K562 (cell line): ENCODE measurements at regions not wholly inside any gene's neighbourhood (a gene's known extent, or its start where the extent isn't known, plus 50 kb on each side); places are given as distances from the start of the nearest gene placed in this dataset.

ENCODE experiments used
- ATAC-seq: fragments of 200-7000 bp; cut with Tn5 transposase; 3 replicates; pipeline ENCODE4 v1.9.1; 2020; ENCODE audit warnings: moderate library complexity
- BruUV-seq: library from RNA; stranded (reverse); fragments of 400-500 nt; replicated peaks from 2 replicates; lab custom pipeline; 2021; lab: Mats Ljungman, UMichigan
- CTCF ChIA-PET: fragments of 300-600 bp; formaldehyde crosslinking; extraction: SDS; loops from one replicate; lab custom pipeline; 2021; ENCODE audit warnings: low intra/inter-chr PET ratio; lab: Yijun Ruan, JAX
- POLR2A ChIA-PET: fragments of 300-600, 350-650 bp; sonication (Branson Sonifier 250); formaldehyde crosslinking; extraction: SDS; loops from one replicate; lab custom pipeline; 2021; ENCODE audit warnings: antibody characterized with exemption, inconsistent platforms; lab: Yijun Ruan, JAX
- DNase-seq, 4 experiments: peaks; one replicate each; pipeline versions ENCODE4 v3.0.0 to v3.0.0-alpha.2; 2011 to 2018; ENCODE audit warnings: low spot score in 3 of 4, mixed read lengths in 3 of 4; ENCODE audit errors: extremely low read depth in 1 of 4
- FAIRE-seq: peaks from 2 replicates; lab custom pipeline; 2011; peaks lifted over from hg19 to GRCh38; lab: Jason Lieb, UNC
- H2AFZ ChIP-seq: 2 replicates; pipeline ENCODE4 v1.6.0; 2011; ENCODE audit warnings: low read depth, low read length, control low read depth, inconsistent platforms
- H3K27ac ChIP-seq: fragments of 200-600 bp; 3 replicates; pipeline ENCODE4 v1.8.0; 2011; ENCODE audit warnings: low read depth, mild to moderate bottlenecking, control low read depth, inconsistent platforms, low read length, moderate library complexity, mixed read lengths; ENCODE audit errors: extremely low read depth
- H3K27me3 ChIP-seq, 2 experiments: fragments of 300-600 bp in 1 of 2; 2 replicates in 1 of 2; 3 replicates in 1 of 2; pipeline versions ENCODE4 v1.6.0 to v1.8.0; 2011; ENCODE audit warnings: inconsistent platforms in 2 of 2, low read length in 2 of 2, mild to moderate bottlenecking in 1 of 2, mixed read lengths in 1 of 2, moderate library complexity in 1 of 2; ENCODE audit not compliant: control insufficient read depth in 2 of 2, insufficient read depth in 2 of 2
- H3K36me3 ChIP-seq: fragments of 300-600 bp; 3 replicates; pipeline ENCODE4 v1.8.0; 2011; ENCODE audit warnings: mild to moderate bottlenecking, low read length, inconsistent platforms; ENCODE audit not compliant: control insufficient read depth, insufficient read depth
- H3K4me1 ChIP-seq, 2 experiments: fragments of 200-600 bp in 1 of 2; replicated peaks in 1 of 2; 2 replicates in 1 of 2; 3 replicates in 1 of 2; pipeline versions ENCODE4 v1.5.1 to v1.8.0; 2011; ENCODE audit warnings: inconsistent platforms in 2 of 2, low read length in 2 of 2, mild to moderate bottlenecking in 1 of 2, mixed read lengths in 1 of 2, moderate library complexity in 1 of 2; ENCODE audit not compliant: control insufficient read depth in 2 of 2, insufficient read depth in 2 of 2
- H3K4me2 ChIP-seq: 2 replicates; pipeline ENCODE4 v1.6.1; 2011; ENCODE audit warnings: low read length, control low read depth, inconsistent platforms, mixed read lengths; ENCODE audit not compliant: insufficient read depth
- H3K4me3 ChIP-seq: fragments of 200-600 bp; sonication (generic), shearing (Covaris generic); 2 replicates; pipeline ENCODE4 v1.5.1; 2016; ENCODE audit warnings: control low read depth, inconsistent platforms
- H3K79me2 ChIP-seq: fragments of 200-600 bp; 3 replicates; pipeline ENCODE4 v1.8.0; 2011; ENCODE audit warnings: low read length, inconsistent platforms; ENCODE audit not compliant: control insufficient read depth, insufficient read depth
- H3K9ac ChIP-seq, 2 experiments: 2 replicates each; pipeline versions ENCODE4 v1.6.0 to v1.6.1; 2011; ENCODE audit warnings: low read depth in 2 of 2, low read length in 2 of 2, control low read depth in 1 of 2, inconsistent platforms in 1 of 2, mild to moderate bottlenecking in 1 of 2, mixed read lengths in 1 of 2; ENCODE audit not compliant: insufficient read depth in 1 of 2
- H3K9me1 ChIP-seq: one replicate; pipeline ENCODE4 v1.6.0; 2011; ENCODE audit warnings: inconsistent platforms, mild to moderate bottlenecking, low read length, moderate library complexity; ENCODE audit not compliant: control insufficient read depth, insufficient read depth
- H3K9me3 ChIP-seq: replicated peaks from 2 replicates; pipeline ENCODE4 v1.5.1; 2011; ENCODE audit warnings: low read depth, low read length, inconsistent platforms; ENCODE audit not compliant: control insufficient read depth, insufficient read depth
- H4K20me1 ChIP-seq: replicated peaks from 2 replicates; pipeline ENCODE4 v1.6.1; 2011; ENCODE audit warnings: low read length, inconsistent platforms, mixed read lengths; ENCODE audit not compliant: control insufficient read depth, insufficient read depth
- ARID2 ChIP-seq: fragments of 450-650 bp; IDR thresholded peaks from 2 replicates; pipeline ENCODE4 v1.6.1; 2017; ENCODE audit warnings: antibody characterized with exemption, mild to moderate bottlenecking
- CREBBP ChIP-seq: IDR thresholded peaks from one replicate; pipeline ENCODE4 v1.6.1; 2012; ENCODE audit warnings: low read depth, mild to moderate bottlenecking, control low read depth, inconsistent platforms, low read length
- GABPA ChIP-seq: fragments of 200-800 bp; sonication (Bioruptor generic); conservative IDR thresholded peaks from 2 replicates; pipeline ENCODE4 v1.6.1; 2016; ENCODE audit warnings: low read depth, missing genetic modification characterization, missing compliant biosample characterization
- GATA2 ChIP-seq: sonication (generic); formaldehyde crosslinking; IDR thresholded peaks from 2 replicates; pipeline ENCODE4 v1.4.0; 2020; ENCODE audit warnings: mild to moderate bottlenecking, missing genetic modification reagents
- LARP7 ChIP-seq: fragments of 450-650 bp; IDR thresholded peaks from 2 replicates; pipeline ENCODE4 v1.6.1; 2016
- MXD1 ChIP-seq: fragments of 250-450 bp; sonication (Bioruptor Pico); IDR thresholded peaks from 2 replicates; pipeline ENCODE4 v1.8.0; 2021; ENCODE audit warnings: borderline replicate concordance, mild to moderate bottlenecking, moderate library complexity; ENCODE audit not compliant: poor library complexity, severe bottlenecking
- MYC ChIP-seq, 2 experiments: fragments of 250-450 bp in 1 of 2; sonication (Bioruptor Pico) in 1 of 2; IDR thresholded peaks; 2 replicates each; pipeline versions ENCODE4 v1.5.1 to v1.6.1; 2012 to 2021; ENCODE audit warnings: low read depth in 2 of 2, borderline replicate concordance in 1 of 2, improper control_type of control experiment in 1 of 2, low read length in 1 of 2, mild to moderate bottlenecking in 1 of 2, moderate library complexity in 1 of 2
- NR3C1 ChIP-seq: sonication (generic); formaldehyde crosslinking; IDR thresholded peaks from 2 replicates; pipeline ENCODE4 v1.8.1; 2022; ENCODE audit warnings: missing genetic modification reagents
- RFX7 ChIP-seq: fragments of 250-450 bp; sonication (Bioruptor Pico); IDR thresholded peaks from 2 replicates; pipeline ENCODE4 v1.5.1; 2021; ENCODE audit warnings: mild to moderate bottlenecking
- SUPT5H ChIP-seq: fragments of 450-650 bp; IDR thresholded peaks from 2 replicates; pipeline ENCODE4 v1.6.1; 2016
- ZBTB8A ChIP-seq: fragments of 450-650 bp; IDR thresholded peaks from 2 replicates; pipeline ENCODE4 v1.6.1; 2018; ENCODE audit warnings: mild to moderate bottlenecking, moderate library complexity; ENCODE audit not compliant: partially characterized antibody
- ZFP1 ChIP-seq: fragments of 450-650 bp; formaldehyde crosslinking; IDR thresholded peaks from 2 replicates; pipeline ENCODE4 v1.4.0; 2020; ENCODE audit warnings: mild to moderate bottlenecking, mixed read lengths
- ZNF436 ChIP-seq: fragments of 250-450, 450-650 bp; sonication (Bioruptor Pico); formaldehyde crosslinking; IDR thresholded peaks from 2 replicates; pipeline ENCODE4 v1.7.0; 2020; ENCODE audit warnings: mild to moderate bottlenecking
- ZNF445 ChIP-seq: fragments of 250-450 bp; sonication (Bioruptor Pico); IDR thresholded peaks from 2 replicates; pipeline ENCODE4 v1.4.0; 2020; ENCODE audit warnings: low read depth, mild to moderate bottlenecking, moderate library complexity
- ZNF584 ChIP-seq: fragments of 200-800 bp; sonication (Bioruptor generic); IDR thresholded peaks from 2 replicates; pipeline ENCODE4 v1.6.1; 2016; ENCODE audit warnings: low read depth, mild to moderate bottlenecking, missing genetic modification characterization, missing compliant biosample characterization
- ZNF740 ChIP-seq, 3 experiments: fragments of 200-800 bp in 1 of 3; sonication (Bioruptor generic) in 1 of 3; sonication (generic) in 1 of 3; formaldehyde crosslinking in 1 of 3; IDR thresholded peaks; 2 replicates each; pipeline versions ENCODE4 v1.6.1 to v1.8.0; 2016 to 2022; ENCODE audit warnings: mild to moderate bottlenecking in 2 of 3, missing compliant biosample characterization in 2 of 3, missing genetic modification characterization in 2 of 3, missing genetic modification reagents in 1 of 3
- ZNF77 ChIP-seq: fragments of 250-450 bp; sonication (Bioruptor Pico); IDR thresholded peaks from 2 replicates; pipeline ENCODE4 v1.5.0; 2020
- WGBS: fragments of 100-300 bp; shearing (Covaris generic); methylation state at CpG from one replicate; pipeline ENCODE4 v1.1.6; 2016; ENCODE audit warnings: low coverage, mixed read lengths; ENCODE audit not compliant: insufficient coverage; ENCODE audit errors: missing lambda C conversion rate; 5-methylcytosine and 5-hydroxymethylcytosine counted together
- in situ Hi-C: fragments of 300-500 bp; cut with MboI; formaldehyde crosslinking; loops from 4 replicates; pipeline ENCODE4 v1.15.0; 2018; ENCODE audit warnings: inconsistent platforms, mixed read lengths
- intact Hi-C: fragments of 100-400 bp; cut with micrococcal nuclease; formaldehyde crosslinking; loops from 2 replicates; pipeline ENCODE4 v1.14.2; 2022
- TF ChIP-seq, protein P1 (sequence below): sonication (generic); formaldehyde crosslinking; IDR thresholded peaks from 2 replicates; pipeline ENCODE4 v1.8.1; 2023; ENCODE audit warnings: mild to moderate bottlenecking, missing genetic modification reagents
- TF ChIP-seq, protein P2 (sequence below): fragments of 450-650 bp; formaldehyde crosslinking; IDR thresholded peaks from 2 replicates; pipeline ENCODE4 v1.4.0; 2022; ENCODE audit warnings: missing genetic modification characterization

GRCh38 chr5:104178829-104179456, 616.4 kb upstream of the NUDT12 start:
- H2AFZ ChIP-seq, result peak overlapping the region; percentile 73
- ATAC-seq, result peak; percentile 100
- TF ChIP-seq, protein P1, sequence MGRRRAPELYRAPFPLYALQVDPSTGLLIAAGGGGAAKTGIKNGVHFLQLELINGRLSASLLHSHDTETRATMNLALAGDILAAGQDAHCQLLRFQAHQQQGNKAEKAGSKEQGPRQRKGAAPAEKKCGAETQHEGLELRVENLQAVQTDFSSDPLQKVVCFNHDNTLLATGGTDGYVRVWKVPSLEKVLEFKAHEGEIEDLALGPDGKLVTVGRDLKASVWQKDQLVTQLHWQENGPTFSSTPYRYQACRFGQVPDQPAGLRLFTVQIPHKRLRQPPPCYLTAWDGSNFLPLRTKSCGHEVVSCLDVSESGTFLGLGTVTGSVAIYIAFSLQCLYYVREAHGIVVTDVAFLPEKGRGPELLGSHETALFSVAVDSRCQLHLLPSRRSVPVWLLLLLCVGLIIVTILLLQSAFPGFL (CRISPR knock-in tag), result no peak
- no peak for TF ChIP-seq ZNF436 (CRISPR knock-in tag)
- TF ChIP-seq, protein P2, sequence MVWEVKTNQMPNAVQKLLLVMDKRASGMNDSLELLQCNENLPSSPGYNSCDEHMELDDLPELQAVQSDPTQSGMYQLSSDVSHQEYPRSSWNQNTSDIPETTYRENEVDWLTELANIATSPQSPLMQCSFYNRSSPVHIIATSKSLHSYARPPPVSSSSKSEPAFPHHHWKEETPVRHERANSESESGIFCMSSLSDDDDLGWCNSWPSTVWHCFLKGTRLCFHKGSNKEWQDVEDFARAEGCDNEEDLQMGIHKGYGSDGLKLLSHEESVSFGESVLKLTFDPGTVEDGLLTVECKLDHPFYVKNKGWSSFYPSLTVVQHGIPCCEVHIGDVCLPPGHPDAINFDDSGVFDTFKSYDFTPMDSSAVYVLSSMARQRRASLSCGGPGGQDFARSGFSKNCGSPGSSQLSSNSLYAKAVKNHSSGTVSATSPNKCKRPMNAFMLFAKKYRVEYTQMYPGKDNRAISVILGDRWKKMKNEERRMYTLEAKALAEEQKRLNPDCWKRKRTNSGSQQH (CRISPR knock-in tag), result no peak
- no peak for TF ChIP-seq MXD1 (CRISPR knock-in tag)
- TF ChIP-seq CREBBP, result no peak
- no peak for TF ChIP-seq ZNF77
- TF ChIP-seq ZFP1, result no peak
- no peak for TF ChIP-seq LARP7
- no peak for TF ChIP-seq ZNF445 (CRISPR knock-in tag)
- TF ChIP-seq RFX7, result no peak
- TF ChIP-seq SUPT5H, result no peak
- TF ChIP-seq ZNF584 (CRISPR knock-in tag), result no peak
- no peak for TF ChIP-seq ZNF740 (CRISPR knock-in tag; IDR thresholded peaks at IDR 0.05)
- TF ChIP-seq ZNF740 (tag; IDR thresholded peaks at IDR 0.05), result no peak
- 0 out of 2 replicates have a peak, but pooled peaks have one; percentile 55 for TF ChIP-seq ARID2
- TF ChIP-seq NR3C1 (CRISPR knock-in tag), result no peak
- TF ChIP-seq GATA2 (CRISPR knock-in tag), result no peak
- TF ChIP-seq MYC (IDR thresholded peaks at IDR 0.05; ENCODE audit: low read depth, low read length), result peak; percentile 70
- no peak for TF ChIP-seq MYC (CRISPR knock-in tag; IDR thresholded peaks at IDR 0.05; ENCODE audit: borderline replicate concordance, low read depth)
- TF ChIP-seq GABPA, result no peak
- no peak for TF ChIP-seq ZBTB8A

More at GRCh38 chr5:104178829-104179456, 616.4 kb upstream of the NUDT12 start:
- Histone ChIP-seq H3K4me1 (no peaks in the 10 kb centered on the region), H3K9ac (no peak overlapping the region), H3K27ac (no peak overlapping the region), H4K20me1 (no peaks in the 10 kb centered on the region), H3K36me3 (no peaks in the 10 kb centered on the region), H3K9me1 (no peaks in the 10 kb centered on the region), H3K79me2 (no peaks in the 10 kb centered on the region), H3K27me3 (no peaks in the 10 kb centered on the region), H3K4me3 (no peak overlapping the region), H3K9me3 (no peaks in the 10 kb centered on the region), H3K4me2 (no peak overlapping the region)
- FAIRE-seq (peak; percentile 99), DNase-seq (peak; percentile 71 to 86 (median 75))
- in situ Hi-C loops (loop anchor here (10.0 kb wide), 2 partner anchors 344 to 584 kb away; no protein-coding TSS in a partner anchor), intact Hi-C loops (loop anchor here (1.0 to 5.0 kb wide), 6 partner anchors 130 to 1943 kb away; no protein-coding TSS in a partner anchor)
- ChIA-PET CTCF (interaction anchor here (0.8 to 1.7 kb wide), 3 partner anchors 349 to 597 kb away, joined by 4 to 10 read pairs (median 4); no protein-coding TSS in a partner anchor), POLR2A (interaction anchor here (1.0 kb wide), 2 partner anchors 369 to 597 kb away, joined by 3 to 5 read pairs; no protein-coding TSS in a partner anchor)
- WGBS, result 31% methylated on average over 9 of the region's 9 CpGs
- no TSS peak for BruUV-seq
